ENCODE measurements at regions not wholly inside any gene's neighbourhood (a gene's known extent, or its start where the extent isn't known, plus 50 kb on each side); places are given as distances from the start of the nearest gene placed in this dataset.

- Histone ChIP-seq H3K4me1 (ENCODE audit: insufficient read depth) (no peaks in the 10 kb centered on the region), H3K27me3 (no peaks in the 10 kb centered on the region), H3K4me3 (no peak overlapping the region), H3K27ac (no peak overlapping the region), H3K9me3 (no peaks in the 10 kb centered on the region), H3K36me3 (no peaks in the 10 kb centered on the region)
- intact Hi-C loops (cut with DNase I), result no loop called here
- TF ChIP-seq EP300 (IDR thresholded peaks at IDR 0.05) (no peak), POLR2A (IDR thresholded peaks at IDR 0.05) (no peak), CTCF (IDR thresholded peaks at IDR 0.05) (no peak)
- DNase-seq, result no peak
- WGBS, 3 donors, result 35 to 53% (median 40%) methylated on average over 4 of the region's 4 CpGs
These were observed 49.9 kb upstream of the CPSF6 start for GRCh38 chr12:69189378-69189978.

Measured in ovary (tissue), 7 donors.